ENCODE measurements at regions not wholly inside any gene's neighbourhood (a gene's known extent, or its start where the extent isn't known, plus 50 kb on each side); places are given as distances from the start of the nearest gene placed in this dataset.

DNA sequence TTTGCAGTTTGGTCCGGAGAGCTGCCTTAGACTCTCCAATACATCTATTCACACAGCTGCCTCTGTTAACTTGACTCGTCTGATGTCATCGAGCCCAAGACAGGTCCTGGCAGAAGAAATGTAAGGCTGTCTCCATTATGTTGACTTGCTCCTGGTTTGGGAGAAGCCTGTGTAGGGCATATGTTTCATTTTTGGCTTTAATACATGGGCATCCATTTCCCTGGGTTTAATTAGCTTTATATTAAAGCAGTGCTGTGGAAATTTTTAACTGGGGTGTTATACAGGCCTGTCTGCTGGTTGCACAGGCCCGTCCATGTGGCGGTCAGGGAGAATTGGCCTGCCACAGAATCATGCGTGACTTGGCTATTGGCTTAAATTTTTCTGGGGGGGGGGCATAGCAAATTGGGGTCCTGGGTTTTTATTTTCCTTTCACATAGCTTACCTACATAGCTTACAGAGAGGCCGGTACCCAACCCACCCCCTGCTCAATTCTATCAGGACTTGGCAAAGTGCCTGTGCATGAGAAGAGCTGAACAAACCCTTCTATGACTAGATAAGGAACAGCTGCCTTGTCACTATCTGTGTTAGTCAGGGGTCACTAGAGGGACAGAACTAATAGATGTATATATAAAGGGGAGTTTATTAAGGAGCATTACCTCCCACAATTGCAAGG lies 123.5 kb upstream of the WDR1 start:
- no TSS peak for BruUV-seq (replicated peaks)
- TF ChIP-seq CTCF (conservative IDR thresholded peaks at IDR 0.05; ENCODE audit: low read depth, low read length), result no peak
- no peak for TF ChIP-seq RAD21 (IDR thresholded peaks at IDR 0.05; ENCODE audit: low read length)
- no peak for TF ChIP-seq POLR2A (IDR thresholded peaks at IDR 0.05; ENCODE audit: low read depth, low read length)
- TF ChIP-seq SMC3 (IDR thresholded peaks at IDR 0.05; ENCODE audit: low read depth, low read length), result no peak
- TF ChIP-seq FOS (IDR thresholded peaks at IDR 0.05; ENCODE audit: low read depth, low read length), result no peak
- Histone ChIP-seq H4K8ac (ENCODE audit: low read depth in 2 of 2, low read length in 2 of 2) (no peak overlapping the region), H3K9me3 (ENCODE audit: control insufficient read depth, insufficient read depth, low read length) (no peaks in the 10 kb centered on the region; the same call in none of the 2 replicates), H3K27ac (ENCODE audit: insufficient read depth, low read length) (no peak overlapping the region), H2BK15ac (ENCODE audit: low read depth, low read length) (no peak overlapping the region), H3K9ac (ENCODE audit: low read depth, low read length) (no peak overlapping the region), H3K56ac (ENCODE audit: extremely low read depth, insufficient read depth, low read length) (no peak overlapping the region), H3K27me3 (ENCODE audit: control insufficient read depth, insufficient read depth, low read length) (no peaks in the 10 kb centered on the region; the same call in 1 of the 2 replicates), H2AK5ac (ENCODE audit: low read depth, low read length) (no peak overlapping the region), H3K9me1 (ENCODE audit: insufficient read depth, low read length) (no peaks in the 10 kb centered on the region), H3K23ac (ENCODE audit: low read depth, low read length) (no peak overlapping the region), H3K4me3 (ENCODE audit: insufficient read depth, low read depth, low read length) (no peak overlapping the region), H3K4me2 (ENCODE audit: low read depth, low read length) (no peak overlapping the region), H2BK120ac (ENCODE audit: low read depth, low read length) (no peak overlapping the region), H3K14ac (replicated peaks; ENCODE audit: low read depth, low read length) (no peak overlapping the region), H4K91ac (ENCODE audit: insufficient read depth, low read depth, low read length) (no peak overlapping the region), H3K79me1 (ENCODE audit: low read depth in 1 of 2, low read length in 2 of 2) (no peaks in the 10 kb centered on the region), H3K18ac (ENCODE audit: low read depth, low read length) (no peak overlapping the region), H2BK20ac (ENCODE audit: low read depth, low read length) (no peak overlapping the region), H2AK9ac (replicated peaks; ENCODE audit: low read depth, low read length, poor library complexity) (no peak overlapping the region), H3K4ac (ENCODE audit: low read depth, low read length) (no peak overlapping the region), H4K20me1 (ENCODE audit: insufficient read depth, low read length) (no peaks in the 10 kb centered on the region), H2BK5ac (ENCODE audit: low read depth, low read length, poor library complexity, severe bottlenecking) (no peak overlapping the region), H4K5ac (ENCODE audit: low read depth, low read length) (no peak overlapping the region), H2AFZ (replicated peaks; ENCODE audit: low read length, poor library complexity) (no peak overlapping the region), H3K4me1 (ENCODE audit: control insufficient read depth, insufficient read depth, low read length) (no peaks in the 10 kb centered on the region), H3K36me3 (ENCODE audit: control insufficient read depth, insufficient read depth, low read length) (no peaks in the 10 kb centered on the region)
- no peak for DNase-seq
- dilution Hi-C loops (cut with HindIII; ENCODE audit: low sequenced_read_pairs, unreplicated experiment) (no loop called here), in situ Hi-C loops (cut with MboI; ENCODE audit: low sequenced_read_pairs) (no loop called here), intact Hi-C loops (cut with micrococcal nuclease) (no loop called here)
- ChIA-PET CTCF (no interaction called here), POLR2A (ENCODE audit: unreplicated experiment) (no interaction called here)
- no CpG with 5 or more reads among the region's 7 CpGs for WGBS, 2 experiments (ENCODE audit: extremely low coverage in 2 of 2, insufficient read length in 1 of 2)
- no peak for ATAC-seq (ENCODE audit: low read depth)
